HCT116 (cell line): ENCODE measurements at regions not wholly inside any gene's neighbourhood (a gene's known extent, or its start where the extent isn't known, plus 50 kb on each side); places are given as distances from the start of the nearest gene placed in this dataset.

Experiments used
- ATAC-seq: fragments of 200-7000 bp; cut with Tn5 transposase; 2 replicates; pipeline ENCODE4 v1.9.1; 2020; ENCODE audit warnings: mild to moderate bottlenecking, moderate library complexity
- BruUV-seq: library from RNA; stranded (reverse); fragments of 400-500 nt; replicated peaks from 2 replicates; lab custom pipeline; 2021; lab: Mats Ljungman, UMichigan
- CTCF ChIA-PET: fragments of 300-600 bp; sonication (Branson Sonifier 250); formaldehyde crosslinking; loops from one replicate; lab custom pipeline; 2021; ENCODE audit warnings: antibody characterized with exemption; lab: Charles Lee
- POLR2A ChIA-PET: fragments of 300-600, 350-600 bp; sonication (Branson Sonifier 250); formaldehyde crosslinking; loops from one replicate; lab custom pipeline; 2021; ENCODE audit warnings: antibody characterized with exemption; lab: Charles Lee
- RAD21 ChIA-PET, 2 experiments: fragments of 300-600 bp; sonication (Branson Sonifier 250); formaldehyde crosslinking; loops; one replicate each; lab custom pipeline; 2023; ENCODE audit warnings: low total read pairs in 2 of 2; ENCODE audit not compliant: uncharacterized antibody in 2 of 2, unreplicated experiment in 2 of 2, low non-redundant PET in 1 of 2; lab: Charles Lee
- DNase-seq: peaks from one replicate; pipeline ENCODE4 v3.0.0-alpha.2; 2010; ENCODE audit warnings: low read depth, low spot score
- H2AFZ ChIP-seq: fragments of 200-600 bp; shearing (Covaris generic), sonication (generic); 2 replicates; pipeline ENCODE4 v1.6.1; 2017; ENCODE audit warnings: low read depth, mixed run types, mixed read lengths, antibody characterized with exemption, low read length; ENCODE audit not compliant: poor library complexity, severe bottlenecking
- H3K27ac ChIP-seq: 2 replicates; pipeline ENCODE4 v1.5.1; 2012; ENCODE audit warnings: low read depth, low read length
- H3K27me3 ChIP-seq: fragments of 200-600 bp; sonication (generic); 2 replicates; pipeline ENCODE4 v1.6.1; 2016; ENCODE audit warnings: mixed run types, low read length, mixed read lengths; ENCODE audit not compliant: insufficient read depth
- H3K36me3 ChIP-seq, 2 experiments: fragments of 200-500 bp in 1 of 2; fragments of 200-600 bp in 1 of 2; sonication (Bioruptor generic) in 1 of 2; sonication (generic) in 1 of 2; 2 replicates each; pipeline versions ENCODE4 v1.5.1 to v1.6.1; 2014 to 2016; ENCODE audit warnings: low read length in 2 of 2, inconsistent platforms in 1 of 2, mixed read lengths in 1 of 2, mixed run types in 1 of 2; ENCODE audit not compliant: insufficient read depth in 2 of 2, control insufficient read depth in 1 of 2
- H3K4me1 ChIP-seq, 2 experiments: fragments of 200-600 bp in 1 of 2; sonication (generic) in 1 of 2; 2 replicates each; pipeline versions ENCODE4 v1.5.1 to v1.6.1; 2012 to 2017; ENCODE audit warnings: low read length in 2 of 2, inconsistent platforms in 1 of 2, mild to moderate bottlenecking in 1 of 2, mixed read lengths in 1 of 2, mixed run types in 1 of 2, moderate library complexity in 1 of 2; ENCODE audit not compliant: insufficient read depth in 2 of 2, control insufficient read depth in 1 of 2
- H3K4me2 ChIP-seq: fragments of 200-600 bp; sonication (generic); 2 replicates; pipeline ENCODE4 v1.6.1; 2017; ENCODE audit warnings: mixed run types, low read length, mixed read lengths
- H3K4me3 ChIP-seq, 2 experiments: fragments of 200-600 bp in 1 of 2; sonication (generic) in 1 of 2; replicated peaks in 1 of 2; 2 replicates each; pipeline ENCODE4 v1.5.1; 2011 to 2016; ENCODE audit warnings: low read length in 2 of 2, control low read depth in 1 of 2, low read depth in 1 of 2, mild to moderate bottlenecking in 1 of 2, mixed read lengths in 1 of 2, mixed run types in 1 of 2
- H3K79me2 ChIP-seq: fragments of 200-600 bp; sonication (generic); 2 replicates; pipeline ENCODE4 v1.6.1; 2017; ENCODE audit warnings: mild to moderate bottlenecking, mixed run types, low read length, moderate library complexity, mixed read lengths; ENCODE audit not compliant: insufficient read depth
- H3K9ac ChIP-seq: fragments of 200-600 bp; sonication (generic); 2 replicates; pipeline ENCODE4 v1.6.1; 2016; ENCODE audit warnings: low read length, mixed read lengths
- H3K9me2 ChIP-seq: fragments of 200-600 bp; sonication (generic), shearing (Covaris generic); 2 replicates; pipeline ENCODE4 v1.6.1; 2017; ENCODE audit warnings: mixed run types, mild to moderate bottlenecking, moderate library complexity; ENCODE audit not compliant: insufficient read depth
- H3K9me3 ChIP-seq, 2 experiments: fragments of 200-500 bp in 1 of 2; fragments of 200-600 bp in 1 of 2; sonication (Bioruptor generic) in 1 of 2; sonication (generic) in 1 of 2; 2 replicates each; pipeline ENCODE4 v1.6.1; 2014 to 2017; ENCODE audit warnings: low read length in 2 of 2, mixed read lengths in 2 of 2, inconsistent platforms in 1 of 2, low read depth in 1 of 2, mild to moderate bottlenecking in 1 of 2, mixed run types in 1 of 2, moderate library complexity in 1 of 2; ENCODE audit not compliant: control insufficient read depth in 1 of 2, insufficient read depth in 1 of 2
- H4K20me1 ChIP-seq: fragments of 200-600 bp; sonication (generic), shearing (Covaris generic); 2 replicates; pipeline ENCODE4 v1.6.1; 2017; ENCODE audit warnings: mixed run types, mild to moderate bottlenecking, moderate library complexity; ENCODE audit not compliant: insufficient read depth
- ATF3 ChIP-seq: IDR thresholded peaks from 2 replicates; pipeline ENCODE4 v1.6.1; 2012
- EGR1 ChIP-seq: IDR thresholded peaks from 2 replicates; pipeline ENCODE4 v1.6.1; 2012; ENCODE audit warnings: low read depth
- ELF1 ChIP-seq: IDR thresholded peaks from 2 replicates; pipeline ENCODE4 v1.6.1; 2012; ENCODE audit warnings: low read depth, borderline replicate concordance
- EZH2 ChIP-seq: fragments of 200-600 bp; sonication (generic); IDR thresholded peaks from 2 replicates; pipeline ENCODE4 v1.6.1; 2017; ENCODE audit warnings: antibody characterized with exemption, mixed run types
- FOSL1 ChIP-seq: IDR thresholded peaks from 2 replicates; pipeline ENCODE4 v1.6.1; 2012; ENCODE audit warnings: low read depth
- JUND ChIP-seq: IDR thresholded peaks from 2 replicates; pipeline ENCODE4 v1.6.1; 2012
- MAX ChIP-seq: IDR thresholded peaks from 2 replicates; pipeline ENCODE4 v1.6.1; 2012
- POLR2AphosphoS5 ChIP-seq: IDR thresholded peaks from 2 replicates; pipeline ENCODE4 v1.6.1; 2011; ENCODE audit warnings: mild to moderate bottlenecking, low read depth, low read length, moderate library complexity
- RAD21 ChIP-seq: IDR thresholded peaks from 2 replicates; pipeline ENCODE4 v1.6.1; 2012; ENCODE audit warnings: low read depth, mild to moderate bottlenecking
- REST ChIP-seq: IDR thresholded peaks from 2 replicates; pipeline ENCODE4 v1.6.1; 2012; ENCODE audit warnings: low read depth
- SIN3A ChIP-seq: IDR thresholded peaks from 2 replicates; pipeline ENCODE4 v1.6.1; 2012; ENCODE audit warnings: low read depth
- SP1 ChIP-seq: IDR thresholded peaks from 2 replicates; pipeline ENCODE4 v1.6.1; 2012; ENCODE audit warnings: low read depth
- SRF ChIP-seq: IDR thresholded peaks from 2 replicates; pipeline ENCODE4 v1.6.1; 2012; ENCODE audit warnings: low read depth
- TCF7L2 ChIP-seq: IDR thresholded peaks from 2 replicates; pipeline ENCODE4 v1.7.0; 2011; ENCODE audit warnings: borderline replicate concordance, inconsistent platforms; ENCODE audit not compliant: insufficient read depth, insufficient read length; ENCODE audit errors: extremely low read depth
- YY1 ChIP-seq: IDR thresholded peaks from 2 replicates; pipeline ENCODE4 v1.6.1; 2011; ENCODE audit warnings: low read length, low read depth, moderate library complexity, mild to moderate bottlenecking; ENCODE audit not compliant: insufficient replicate concordance; ENCODE audit errors: extremely low read depth
- ZBTB33 ChIP-seq: IDR thresholded peaks from 2 replicates; pipeline ENCODE4 v1.6.1; 2011; ENCODE audit warnings: mild to moderate bottlenecking, low read length, moderate library complexity; ENCODE audit not compliant: insufficient replicate concordance; ENCODE audit errors: extremely low read depth
- ZNF274 ChIP-seq: fragments of 200-500 bp; sonication (Bioruptor generic); IDR thresholded peaks from 2 replicates; pipeline ENCODE4 v1.6.1; 2014; ENCODE audit warnings: mild to moderate bottlenecking, low read depth, low read length, inconsistent platforms
- intact Hi-C: fragments of 100-400 bp; cut with micrococcal nuclease; formaldehyde crosslinking; loops from 2 replicates; pipeline ENCODE4 v1.10.0; 2022

- TF ChIP-seq RAD21 (no peak), REST (no peak), EGR1 (no peak), JUND (no peak), YY1 (no peak), SIN3A (no peak), FOSL1 (no peak), ATF3 (no peak), SRF (no peak), MAX (no peak), TCF7L2 (no peak), EZH2 (no peak), ZNF274 (no peak), ZBTB33 (no peak), ELF1 (no peak), SP1 (no peak), POLR2AphosphoS5 (no peak)
- Histone ChIP-seq H3K9me2 (no peaks in the 10 kb centered on the region), H3K36me3 (no peaks in the 10 kb centered on the region), H3K4me2 (no peak overlapping the region), H3K79me2 (no peaks in the 10 kb centered on the region), H3K4me1 (no peaks in the 10 kb centered on the region), H3K4me3 (no peak overlapping the region), H3K27me3 (peaks cover 21% of the 10 kb centered on the region; the same call in 1 of the 2 replicates), H4K20me1 (no peaks in the 10 kb centered on the region), H3K9me3 (no peaks in the 10 kb centered on the region), H2AFZ (no peak overlapping the region), H3K27ac (no peak overlapping the region), H3K9ac (no peak overlapping the region)
- RAD21 ChIA-PET = no interaction called here
- CTCF ChIA-PET = no interaction called here
- POLR2A ChIA-PET = no interaction called here
- intact Hi-C loops = no loop called here
- DNase-seq (no peak), ATAC-seq (no peak)
- BruUV-seq = no TSS peak
Measured at GRCh38 chr11:120020486-120020885, 117.4 kb downstream of the TRIM29 start.
